WTC11 (cell line): ENCODE measurements at regions not wholly inside any gene's neighbourhood (a gene's known extent, or its start where the extent isn't known, plus 50 kb on each side); places are given as distances from the start of the nearest gene placed in this dataset.

Source experiments
- ATAC-seq: fragments of 200-7000 bp; cut with Tn5 transposase; 2 replicates; pipeline ENCODE4 v1.10.0; 2021; ENCODE audit warnings: mild to moderate bottlenecking, moderate library complexity
- CTCF ChIA-PET: fragments of 300-600 bp; sonication (Branson Sonifier 250); formaldehyde crosslinking; loops from one replicate; lab custom pipeline; 2021; ENCODE audit warnings: antibody characterized with exemption; lab: Charles Lee
- POLR2A ChIA-PET: fragments of 350-600 bp; sonication (Branson Sonifier 250); formaldehyde crosslinking; loops from one replicate; lab custom pipeline; 2021; ENCODE audit warnings: antibody characterized with exemption; lab: Charles Lee
- DNase-seq: peaks from one replicate; pipeline ENCODE4 v3.0.0; 2021; ENCODE audit warnings: low spot score
- H3K27ac Mint-ChIP-seq: 2 replicates; pipeline ENCODE4 v1.8.0; 2021; ENCODE audit warnings: mixed read lengths
- H3K27me3 Mint-ChIP-seq: 2 replicates; pipeline ENCODE4 v1.8.0; 2021; ENCODE audit warnings: low read depth, mild to moderate bottlenecking, moderate library complexity, mixed read lengths
- H3K36me3 Mint-ChIP-seq: 2 replicates; pipeline ENCODE4 v1.8.0; 2021; ENCODE audit warnings: mixed read lengths
- H3K4me1 Mint-ChIP-seq: 2 replicates; pipeline ENCODE4 v1.8.0; 2022; ENCODE audit warnings: mixed read lengths
- H3K4me3 Mint-ChIP-seq: 2 replicates; pipeline ENCODE4 v1.8.0; 2021; ENCODE audit warnings: mild to moderate bottlenecking, moderate library complexity, mixed read lengths
- H3K9me3 Mint-ChIP-seq: 2 replicates; pipeline ENCODE4 v1.8.0; 2021; ENCODE audit warnings: mixed read lengths
- E2F1 ChIP-seq: sonication (generic); formaldehyde crosslinking; IDR thresholded peaks from 2 replicates; pipeline ENCODE4 v1.8.0; 2022; ENCODE audit warnings: mild to moderate bottlenecking, missing genetic modification reagents
- EMX1 ChIP-seq: fragments of 250-450 bp; sonication (Bioruptor Pico); IDR thresholded peaks from 2 replicates; pipeline ENCODE4 v1.8.0; 2021; ENCODE audit warnings: mild to moderate bottlenecking
- ETV6 ChIP-seq: sonication (generic); formaldehyde crosslinking; IDR thresholded peaks from 2 replicates; pipeline ENCODE4 v1.8.1; 2022; ENCODE audit warnings: mild to moderate bottlenecking, missing genetic modification reagents
- NFATC4 ChIP-seq: fragments of 250-450 bp; sonication (Bioruptor Pico); IDR thresholded peaks from 2 replicates; pipeline ENCODE4 v1.9.0; 2021; ENCODE audit warnings: mild to moderate bottlenecking
- NR1H2 ChIP-seq: sonication (generic); formaldehyde crosslinking; IDR thresholded peaks from 2 replicates; pipeline ENCODE4 v1.9.0; 2021; ENCODE audit warnings: mild to moderate bottlenecking, moderate library complexity, missing genetic modification reagents
- OVOL2 ChIP-seq: fragments of 250-450 bp; sonication (Bioruptor Pico); IDR thresholded peaks from 2 replicates; pipeline ENCODE4 v1.9.0; 2021; ENCODE audit warnings: mild to moderate bottlenecking, borderline replicate concordance
- SMAD3 ChIP-seq: sonication (generic); formaldehyde crosslinking; IDR thresholded peaks from 2 replicates; pipeline ENCODE4 v1.8.0; 2022; ENCODE audit warnings: missing genetic modification reagents, mild to moderate bottlenecking, borderline replicate concordance
- TEAD1 ChIP-seq: sonication (generic); formaldehyde crosslinking; IDR thresholded peaks from 2 replicates; pipeline ENCODE4 v1.8.0; 2022; ENCODE audit warnings: mild to moderate bottlenecking, missing genetic modification reagents
- TEAD4 ChIP-seq: sonication (generic); formaldehyde crosslinking; IDR thresholded peaks from 2 replicates; pipeline ENCODE4 v1.8.0; 2022; ENCODE audit warnings: mild to moderate bottlenecking, missing genetic modification reagents
- ZNF121 ChIP-seq: sonication (generic); formaldehyde crosslinking; IDR thresholded peaks from 2 replicates; pipeline ENCODE4 v1.8.0; 2023; ENCODE audit warnings: missing genetic modification reagents
- ZNF423 ChIP-seq: fragments of 250-450 bp; sonication (Bioruptor Pico); IDR thresholded peaks from 2 replicates; pipeline ENCODE4 v2.1.2; 2022; ENCODE audit warnings: mild to moderate bottlenecking, moderate library complexity
- ZSCAN18 ChIP-seq: fragments of 250-450 bp; sonication (Bioruptor Pico); IDR thresholded peaks from 2 replicates; pipeline ENCODE4 v2.1.2; 2022; ENCODE audit warnings: mild to moderate bottlenecking, moderate library complexity
- TF ChIP-seq, protein P1 (sequence below): sonication (generic); formaldehyde crosslinking; IDR thresholded peaks from 2 replicates; pipeline ENCODE4 v1.8.0; 2022; ENCODE audit warnings: mild to moderate bottlenecking, missing genetic modification reagents
- TF ChIP-seq, protein P2 (sequence below): sonication (generic); formaldehyde crosslinking; IDR thresholded peaks from 2 replicates; pipeline ENCODE4 v1.8.1; 2022; ENCODE audit warnings: missing genetic modification reagents, borderline replicate concordance
- TF ChIP-seq, protein P3 (sequence below): fragments of 250-450 bp; sonication (Bioruptor Pico); conservative IDR thresholded peaks from 2 replicates; pipeline ENCODE4 v1.9.0; 2021; ENCODE audit warnings: mild to moderate bottlenecking
- TF ChIP-seq, protein P4 (sequence below): sonication (generic); formaldehyde crosslinking; IDR thresholded peaks from 2 replicates; pipeline ENCODE4 v1.8.1; 2022; ENCODE audit warnings: low read depth, missing genetic modification reagents, borderline replicate concordance
- TF ChIP-seq, protein P5 (sequence below): sonication (generic); formaldehyde crosslinking; IDR thresholded peaks from 2 replicates; pipeline ENCODE4 v1.8.1; 2023; ENCODE audit warnings: mild to moderate bottlenecking, moderate library complexity, missing genetic modification reagents

DNA sequence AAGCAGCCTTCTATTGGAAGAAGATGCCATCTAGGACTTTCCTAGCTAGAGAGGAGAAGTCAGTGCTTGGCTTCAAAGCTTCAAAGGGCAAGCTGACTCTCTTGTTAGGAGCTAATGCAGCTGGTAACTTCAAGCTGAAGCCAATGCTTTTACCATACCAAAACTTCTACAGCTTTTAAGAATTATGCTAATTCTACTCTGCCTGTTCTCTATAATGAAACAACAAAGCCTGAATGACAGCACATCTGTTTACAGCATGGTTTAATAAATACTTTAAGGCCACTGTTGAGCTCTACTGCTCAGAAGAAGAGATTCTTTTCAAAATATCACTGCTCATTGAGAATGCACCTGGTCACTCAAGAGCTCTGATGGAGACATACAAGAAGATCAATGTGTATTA lies 951.9 kb upstream of the LRRN3 start (continued):
- TF ChIP-seq, protein P1, sequence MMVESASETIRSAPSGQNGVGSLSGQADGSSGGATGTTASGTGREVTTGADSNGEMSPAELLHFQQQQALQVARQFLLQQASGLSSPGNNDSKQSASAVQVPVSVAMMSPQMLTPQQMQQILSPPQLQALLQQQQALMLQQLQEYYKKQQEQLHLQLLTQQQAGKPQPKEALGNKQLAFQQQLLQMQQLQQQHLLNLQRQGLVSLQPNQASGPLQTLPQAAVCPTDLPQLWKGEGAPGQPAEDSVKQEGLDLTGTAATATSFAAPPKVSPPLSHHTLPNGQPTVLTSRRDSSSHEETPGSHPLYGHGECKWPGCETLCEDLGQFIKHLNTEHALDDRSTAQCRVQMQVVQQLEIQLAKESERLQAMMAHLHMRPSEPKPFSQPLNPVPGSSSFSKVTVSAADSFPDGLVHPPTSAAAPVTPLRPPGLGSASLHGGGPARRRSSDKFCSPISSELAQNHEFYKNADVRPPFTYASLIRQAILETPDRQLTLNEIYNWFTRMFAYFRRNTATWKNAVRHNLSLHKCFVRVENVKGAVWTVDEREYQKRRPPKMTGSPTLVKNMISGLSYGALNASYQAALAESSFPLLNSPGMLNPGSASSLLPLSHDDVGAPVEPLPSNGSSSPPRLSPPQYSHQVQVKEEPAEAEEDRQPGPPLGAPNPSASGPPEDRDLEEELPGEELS, result no peak
- TF ChIP-seq, protein P2, sequence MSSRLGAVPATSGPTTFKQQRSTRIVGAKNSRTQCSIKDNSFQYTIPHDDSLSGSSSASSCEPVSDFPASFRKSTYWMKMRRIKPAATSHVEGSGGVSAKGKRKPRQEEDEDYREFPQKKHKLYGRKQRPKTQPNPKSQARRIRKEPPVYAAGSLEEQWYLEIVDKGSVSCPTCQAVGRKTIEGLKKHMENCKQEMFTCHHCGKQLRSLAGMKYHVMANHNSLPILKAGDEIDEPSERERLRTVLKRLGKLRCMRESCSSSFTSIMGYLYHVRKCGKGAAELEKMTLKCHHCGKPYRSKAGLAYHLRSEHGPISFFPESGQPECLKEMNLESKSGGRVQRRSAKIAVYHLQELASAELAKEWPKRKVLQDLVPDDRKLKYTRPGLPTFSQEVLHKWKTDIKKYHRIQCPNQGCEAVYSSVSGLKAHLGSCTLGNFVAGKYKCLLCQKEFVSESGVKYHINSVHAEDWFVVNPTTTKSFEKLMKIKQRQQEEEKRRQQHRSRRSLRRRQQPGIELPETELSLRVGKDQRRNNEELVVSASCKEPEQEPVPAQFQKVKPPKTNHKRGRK (CRISPR knock-in tag), result no peak
- no peak for TF ChIP-seq ZNF121 (CRISPR knock-in tag)
- TF ChIP-seq, protein P3, sequence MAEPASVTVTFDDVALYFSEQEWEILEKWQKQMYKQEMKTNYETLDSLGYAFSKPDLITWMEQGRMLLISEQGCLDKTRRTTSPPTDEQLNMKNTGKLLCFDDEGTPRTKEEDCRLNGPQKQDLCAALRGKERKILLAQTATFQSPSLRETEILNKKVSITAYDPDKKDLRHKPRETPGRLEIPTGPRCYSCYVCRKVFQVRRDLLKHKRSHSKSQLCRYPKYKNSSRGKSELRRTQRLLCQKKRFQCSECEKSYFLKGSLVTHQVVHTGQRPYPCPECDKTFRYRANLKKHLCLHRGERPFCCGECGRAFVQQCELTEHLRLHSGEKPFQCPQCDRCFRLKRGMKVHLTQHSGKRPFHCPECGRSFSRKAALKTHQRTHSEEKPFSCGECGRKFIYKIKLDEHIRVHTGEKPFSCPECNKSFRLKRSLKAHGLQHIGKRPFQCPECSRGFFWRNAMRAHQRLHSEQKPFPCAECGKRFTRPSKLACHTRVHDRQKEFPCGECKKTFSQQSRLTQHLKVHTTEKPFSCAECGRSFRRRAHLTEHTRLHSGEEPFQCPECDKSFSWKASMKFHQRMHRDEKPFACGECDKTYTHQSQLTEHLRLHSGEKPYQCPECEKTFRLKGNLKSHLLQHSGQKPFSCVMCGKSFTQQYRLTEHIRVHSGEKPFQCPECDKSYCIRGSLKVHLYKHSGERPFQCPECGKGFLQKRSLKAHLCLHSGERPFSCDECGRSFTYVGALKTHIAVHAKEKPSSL (CRISPR knock-in tag), result no peak

GRCh38 chr7:110142939-110143526 lies 947.9 kb upstream of the LRRN3 start:
- ATAC-seq (no peak), DNase-seq (no peak)
- Mint-ChIP-seq H3K4me3 (no peak overlapping the region), H3K36me3 (peaks cover 2% of the 10 kb centered on the region; the same call in 1 of the 2 replicates), H3K27ac (no peak overlapping the region), H3K4me1 (no peaks in the 10 kb centered on the region), H3K27me3 (no peaks in the 10 kb centered on the region), H3K9me3 (peaks cover 17% of the 10 kb centered on the region)
- no peak for TF ChIP-seq NFATC4 (CRISPR knock-in tag)
- no peak for TF ChIP-seq ZNF423 (CRISPR knock-in tag)
- POLR2A ChIA-PET, result no interaction called here
- CTCF ChIA-PET, result no interaction called here

- Mint-ChIP-seq H3K27ac (no peak overlapping the region), H3K4me1 (no peaks in the 10 kb centered on the region), H3K27me3 (no peaks in the 10 kb centered on the region), H3K36me3 (peaks cover 11% of the 10 kb centered on the region), H3K4me3 (no peak overlapping the region), H3K9me3 (peaks cover 19% of the 10 kb centered on the region)
- ChIA-PET POLR2A (no interaction called here), CTCF (no interaction called here)
- DNase-seq (no peak), ATAC-seq (no peak)
- no peak for TF ChIP-seq ETV6 (CRISPR knock-in tag)
- TF ChIP-seq E2F1 (CRISPR knock-in tag), result no peak
- no peak for TF ChIP-seq TEAD4 (CRISPR knock-in tag)
- no peak for TF ChIP-seq EMX1
- TF ChIP-seq, protein P4, sequence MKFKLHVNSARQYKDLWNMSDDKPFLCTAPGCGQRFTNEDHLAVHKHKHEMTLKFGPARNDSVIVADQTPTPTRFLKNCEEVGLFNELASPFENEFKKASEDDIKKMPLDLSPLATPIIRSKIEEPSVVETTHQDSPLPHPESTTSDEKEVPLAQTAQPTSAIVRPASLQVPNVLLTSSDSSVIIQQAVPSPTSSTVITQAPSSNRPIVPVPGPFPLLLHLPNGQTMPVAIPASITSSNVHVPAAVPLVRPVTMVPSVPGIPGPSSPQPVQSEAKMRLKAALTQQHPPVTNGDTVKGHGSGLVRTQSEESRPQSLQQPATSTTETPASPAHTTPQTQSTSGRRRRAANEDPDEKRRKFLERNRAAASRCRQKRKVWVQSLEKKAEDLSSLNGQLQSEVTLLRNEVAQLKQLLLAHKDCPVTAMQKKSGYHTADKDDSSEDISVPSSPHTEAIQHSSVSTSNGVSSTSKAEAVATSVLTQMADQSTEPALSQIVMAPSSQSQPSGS (CRISPR knock-in tag), result no peak
- TF ChIP-seq, protein P5, sequence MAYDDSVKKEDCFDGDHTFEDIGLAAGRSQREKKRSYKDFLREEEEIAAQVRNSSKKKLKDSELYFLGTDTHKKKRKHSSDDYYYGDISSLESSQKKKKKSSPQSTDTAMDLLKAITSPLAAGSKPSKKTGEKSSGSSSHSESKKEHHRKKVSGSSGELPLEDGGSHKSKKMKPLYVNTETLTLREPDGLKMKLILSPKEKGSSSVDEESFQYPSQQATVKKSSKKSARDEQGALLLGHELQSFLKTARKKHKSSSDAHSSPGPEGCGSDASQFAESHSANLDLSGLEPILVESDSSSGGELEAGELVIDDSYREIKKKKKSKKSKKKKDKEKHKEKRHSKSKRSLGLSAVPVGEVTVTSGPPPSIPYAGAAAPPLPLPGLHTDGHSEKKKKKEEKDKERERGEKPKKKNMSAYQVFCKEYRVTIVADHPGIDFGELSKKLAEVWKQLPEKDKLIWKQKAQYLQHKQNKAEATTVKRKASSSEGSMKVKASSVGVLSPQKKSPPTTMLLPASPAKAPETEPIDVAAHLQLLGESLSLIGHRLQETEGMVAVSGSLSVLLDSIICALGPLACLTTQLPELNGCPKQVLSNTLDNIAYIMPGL, result no peak
- no peak for TF ChIP-seq OVOL2 (CRISPR knock-in tag)
- no peak for TF ChIP-seq NR1H2 (CRISPR knock-in tag)
- TF ChIP-seq, protein P3 (CRISPR knock-in tag), result no peak
- no peak for TF ChIP-seq ZSCAN18 (CRISPR knock-in tag)
- TF ChIP-seq TEAD1 (CRISPR knock-in tag), result no peak
- no peak for TF ChIP-seq SMAD3 (CRISPR knock-in tag)
Observed at GRCh38 chr7:110144599-110144998, 946.3 kb upstream of the LRRN3 start.
